Suppressor macrophage treated with lipopolysaccharide for 1 hour (primary cell): ENCODE measurements at regions not wholly inside any gene's neighbourhood (a gene's known extent, or its start where the extent isn't known, plus 50 kb on each side); places are given as distances from the start of the nearest gene placed in this dataset.
"Not testable (repeated sequence)": the region's sequence is repeated elsewhere in the genome, so short reads cannot be mapped to it uniquely, and the experiment has no call there.

ENCODE experiments used
- DNase-seq, 3 donors: peaks; one replicate each; pipeline ENCODE4 v3.0.0-alpha.2; 2020 to 2022

DNA sequence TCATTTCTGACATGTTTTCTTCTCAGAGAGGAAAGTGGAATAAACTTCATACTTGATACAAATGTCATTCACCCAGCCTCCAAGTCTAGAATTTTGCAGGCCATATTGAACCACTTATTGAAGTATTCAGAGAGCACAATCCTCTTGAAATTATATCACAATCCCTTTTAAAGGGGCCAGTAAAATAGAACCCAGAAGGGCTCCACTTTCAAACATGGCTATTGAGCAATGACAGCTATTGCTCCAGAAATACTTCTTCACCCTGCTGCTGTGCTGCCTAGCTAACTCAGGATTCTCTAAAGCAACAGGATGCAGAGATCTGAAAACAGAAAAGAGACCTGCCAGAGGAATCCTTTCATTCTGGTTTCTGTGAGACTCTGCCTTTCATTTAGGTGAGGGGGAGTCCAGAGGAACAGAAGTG is 275.0 kb upstream of the CDH5 start:
- no peak for DNase-seq

GRCh38 chr16:66088681-66089080 is 277.8 kb upstream of the CDH5 start:
- no peak for DNase-seq

DNA sequence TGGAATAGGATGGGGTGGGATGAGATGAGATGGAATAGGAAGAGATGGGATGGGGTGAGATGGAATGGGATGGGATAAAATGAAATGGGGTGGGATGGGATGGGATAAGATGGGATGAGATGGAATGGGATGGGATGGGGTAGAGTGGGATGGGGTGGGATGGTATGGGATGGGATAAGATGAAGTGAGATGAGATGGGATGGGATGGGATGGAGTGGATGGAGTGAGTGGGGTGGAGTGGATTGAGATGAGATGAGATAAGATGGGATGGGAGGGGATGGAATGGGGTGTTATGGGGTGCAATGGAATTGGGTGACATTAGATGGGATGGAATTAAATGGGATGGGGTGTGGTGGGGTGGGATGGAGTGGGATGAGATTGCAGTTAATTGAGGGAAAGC is 279.2 kb upstream of the CDH5 start:
- DNase-seq, result no peak

DNA sequence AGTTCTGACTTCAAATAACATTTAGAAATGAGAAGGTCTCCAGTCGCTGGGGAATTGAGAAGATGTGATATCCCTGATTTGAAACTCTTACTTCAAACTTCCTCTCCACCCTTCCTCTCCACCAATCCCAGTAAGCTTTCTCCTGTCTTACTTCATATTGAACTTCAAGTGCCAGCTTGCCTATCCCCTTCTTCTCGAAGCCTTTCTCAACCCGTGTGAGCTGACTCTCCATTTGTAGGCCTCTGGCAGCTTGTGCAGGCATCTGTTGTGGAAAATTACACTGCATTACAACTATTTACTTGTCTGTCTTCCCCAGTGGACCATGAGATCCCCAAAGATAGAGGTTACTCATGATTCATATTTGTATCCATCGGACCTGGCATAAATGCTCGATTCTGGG is 280.8 kb upstream of the CDH5 start:
- no peak for DNase-seq

DNA sequence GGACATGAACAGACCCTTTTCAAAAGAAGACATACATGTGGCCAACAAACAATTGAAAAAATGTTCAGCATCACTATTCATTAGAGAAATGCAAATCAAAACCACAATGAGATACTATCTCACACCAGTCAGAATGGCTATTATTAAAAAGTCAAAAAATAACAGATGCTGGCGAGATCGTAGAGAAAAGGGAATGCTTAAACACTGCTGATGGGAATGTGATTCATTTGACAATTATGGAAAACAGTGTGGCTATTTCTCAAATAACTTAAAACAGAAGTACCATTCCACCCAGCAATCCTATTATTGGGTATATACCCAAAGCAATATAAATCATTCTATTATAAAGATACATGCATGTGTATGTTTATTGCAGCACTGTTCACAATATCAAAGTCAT is 281.8 kb upstream of the CDH5 start:
- DNase-seq, result not testable (repeated sequence)

GRCh38 chr16:66084306-66084705 is 282.2 kb upstream of the CDH5 start:
- DNase-seq, result no peak

GRCh38 chr16:66083171-66083570 is 283.3 kb upstream of the CDH5 start:
- no peak for DNase-seq

DNA sequence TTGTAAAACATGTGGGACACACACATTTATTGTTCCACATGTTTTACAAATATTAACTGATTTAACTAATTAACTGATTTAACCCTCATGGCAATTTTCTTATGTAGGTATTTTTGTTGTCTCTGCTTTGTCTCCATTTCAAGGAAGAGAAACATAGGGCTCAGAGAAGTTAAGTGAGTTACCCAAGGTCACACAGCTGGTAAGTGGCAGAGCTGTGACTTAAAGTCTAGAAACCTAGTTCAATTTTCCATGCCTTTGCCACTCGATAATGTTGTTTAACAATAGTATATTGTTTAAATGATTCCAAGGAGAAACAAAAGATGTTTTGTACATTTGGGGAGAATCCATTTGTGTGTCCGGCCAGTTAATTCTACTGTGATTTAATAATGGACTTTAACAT is 284.1 kb upstream of the CDH5 start:
- no peak for DNase-seq

GRCh38 chr16:66081775-66082366 is 284.6 kb upstream of the CDH5 start:
- DNase-seq, result peak in 2 of 3 donors; percentile 1 to 3

DNA sequence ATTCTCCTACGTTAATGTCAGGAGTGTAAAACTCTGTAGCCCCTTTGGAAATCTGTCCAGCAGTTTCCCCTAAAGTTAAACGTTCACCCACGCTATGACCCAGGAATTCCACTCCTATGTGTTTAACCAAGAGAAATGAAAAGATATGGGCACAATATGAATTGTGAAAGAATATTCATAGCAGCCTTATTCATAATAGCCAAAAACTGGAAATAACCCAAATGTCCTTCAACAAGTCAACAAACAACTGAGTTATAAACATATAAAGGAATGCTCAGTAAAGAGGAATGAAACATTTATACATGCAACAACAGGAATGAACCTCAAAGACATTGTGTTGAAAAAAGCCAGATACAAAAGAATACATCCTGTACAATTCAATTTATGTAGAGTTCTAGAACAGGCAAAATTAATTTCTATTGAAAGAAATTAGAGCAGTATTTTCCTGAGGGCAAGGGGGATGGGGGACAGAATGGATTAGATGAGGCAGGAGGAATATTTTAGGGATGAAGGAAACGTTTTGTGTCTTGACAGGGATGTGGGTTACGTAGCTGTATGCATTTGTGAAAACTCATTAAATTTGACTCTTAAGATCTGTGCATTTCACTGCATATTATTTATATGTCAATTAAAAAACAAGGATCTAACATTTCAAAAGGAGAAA is 286.7 kb upstream of the CDH5 start:
- DNase-seq, result no peak

DNA sequence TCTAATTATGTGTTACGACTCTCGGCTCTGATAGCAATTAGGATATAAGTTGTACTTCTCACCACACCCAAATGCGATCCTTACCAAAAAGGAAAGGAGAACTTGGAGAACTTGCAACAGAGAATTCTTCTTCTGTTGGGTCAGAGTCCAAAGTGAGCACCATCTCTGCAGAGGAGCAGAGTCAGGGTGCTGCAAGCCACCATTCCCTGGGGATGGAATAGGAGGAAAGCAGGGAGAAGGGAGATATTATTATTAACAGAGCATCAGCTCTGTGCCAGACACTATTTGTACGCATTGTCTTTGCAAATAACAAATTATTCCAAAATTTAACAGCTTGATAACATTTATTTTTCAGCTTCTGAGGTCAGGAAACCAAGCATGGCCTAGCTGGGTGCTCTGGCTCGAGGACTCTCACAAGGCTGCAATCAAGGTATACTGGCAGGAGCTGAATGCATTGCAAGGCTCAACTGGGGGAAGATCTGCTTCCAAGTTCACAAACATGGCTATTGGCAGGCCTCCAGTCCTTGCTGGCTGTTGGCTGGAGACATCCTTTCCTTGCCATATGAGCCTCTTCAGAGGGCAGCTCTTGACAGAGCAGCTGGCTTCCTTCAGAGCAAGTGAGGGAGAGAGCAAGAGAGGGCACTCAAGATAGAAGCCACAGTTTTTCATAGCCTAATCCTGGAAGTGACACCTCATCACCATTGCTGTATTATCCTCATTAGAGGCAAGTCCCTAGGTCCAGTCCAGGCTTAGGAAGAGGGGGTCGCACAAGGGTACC is 296.2 kb upstream of the CDH5 start:
- no peak for DNase-seq

- DNase-seq, result no peak
These were observed 296.9 kb upstream of the CDH5 start for GRCh38 chr16:66069587-66069986.

DNA sequence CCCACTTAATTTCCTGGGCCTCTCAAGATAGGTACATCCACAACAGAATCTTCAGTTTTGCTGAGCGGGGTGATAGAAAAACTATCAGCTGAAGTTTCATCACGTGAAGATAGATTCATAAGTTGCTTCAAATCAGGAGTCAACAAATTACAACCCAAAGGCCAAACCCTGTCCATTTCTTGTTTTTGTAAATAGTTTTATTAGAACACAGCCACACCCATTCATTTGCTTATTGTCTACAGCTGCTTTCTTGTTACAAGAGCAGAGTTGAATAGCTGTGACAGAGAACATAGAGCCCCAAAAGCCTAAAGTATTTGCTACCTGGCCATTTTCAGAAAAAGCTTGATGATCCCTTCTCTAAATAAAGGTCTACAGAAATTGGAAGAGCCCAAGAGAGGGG is 300.1 kb upstream of the CDH5 start:
- no peak for DNase-seq

- no peak for DNase-seq
These were observed 300.6 kb upstream of the CDH5 start for GRCh38 chr16:66065925-66066324.

- DNase-seq, result no peak
These were observed 301.5 kb upstream of the CDH5 start for GRCh38 chr16:66064801-66065530.

GRCh38 chr16:66058832-66059231 is 307.7 kb upstream of the CDH5 start:
- no peak for DNase-seq

- no peak for DNase-seq
These were observed 308.3 kb upstream of the CDH5 start for GRCh38 chr16:66058172-66058691.

GRCh38 chr16:66057057-66057456 is 309.4 kb upstream of the CDH5 start:
- DNase-seq, result no peak

- no peak for DNase-seq
These were observed 312.4 kb upstream of the CDH5 start for GRCh38 chr16:66054095-66054494.

- DNase-seq, result peak in 1 of 3 donors; percentile 14
These were observed 313.7 kb upstream of the CDH5 start for GRCh38 chr16:66052745-66053144.

- DNase-seq, result no peak
These were observed 315.5 kb upstream of the CDH5 start for GRCh38 chr16:66050991-66051390.

GRCh38 chr16:66049865-66050264 is 316.6 kb upstream of the CDH5 start:
- DNase-seq, result no peak

- DNase-seq, result no peak
These were observed 320.9 kb upstream of the CDH5 start for GRCh38 chr16:66045626-66046025.
